HL-60 (cell line): ENCODE measurements at regions not wholly inside any gene's neighbourhood (a gene's known extent, or its start where the extent isn't known, plus 50 kb on each side); places are given as distances from the start of the nearest gene placed in this dataset.

Experiments used
- CTCF ChIP-seq: IDR thresholded peaks from one replicate; pipeline ENCODE4 v1.5.1; 2011; ENCODE audit warnings: low read length, control low read depth, inconsistent platforms; ENCODE audit not compliant: insufficient read depth
- GABPA ChIP-seq: IDR thresholded peaks from 2 replicates; pipeline ENCODE4 v1.6.1; 2012; ENCODE audit warnings: low read depth
- TF ChIP-seq, protein P1 (sequence below): IDR thresholded peaks from 2 replicates; pipeline ENCODE4 v1.6.1; 2012; ENCODE audit warnings: low read depth; ENCODE audit not compliant: insufficient replicate concordance

GRCh38 chr4:62533573-62533972 is 1333.4 kb downstream of the ADGRL3 start:
- TF ChIP-seq, protein P1, sequence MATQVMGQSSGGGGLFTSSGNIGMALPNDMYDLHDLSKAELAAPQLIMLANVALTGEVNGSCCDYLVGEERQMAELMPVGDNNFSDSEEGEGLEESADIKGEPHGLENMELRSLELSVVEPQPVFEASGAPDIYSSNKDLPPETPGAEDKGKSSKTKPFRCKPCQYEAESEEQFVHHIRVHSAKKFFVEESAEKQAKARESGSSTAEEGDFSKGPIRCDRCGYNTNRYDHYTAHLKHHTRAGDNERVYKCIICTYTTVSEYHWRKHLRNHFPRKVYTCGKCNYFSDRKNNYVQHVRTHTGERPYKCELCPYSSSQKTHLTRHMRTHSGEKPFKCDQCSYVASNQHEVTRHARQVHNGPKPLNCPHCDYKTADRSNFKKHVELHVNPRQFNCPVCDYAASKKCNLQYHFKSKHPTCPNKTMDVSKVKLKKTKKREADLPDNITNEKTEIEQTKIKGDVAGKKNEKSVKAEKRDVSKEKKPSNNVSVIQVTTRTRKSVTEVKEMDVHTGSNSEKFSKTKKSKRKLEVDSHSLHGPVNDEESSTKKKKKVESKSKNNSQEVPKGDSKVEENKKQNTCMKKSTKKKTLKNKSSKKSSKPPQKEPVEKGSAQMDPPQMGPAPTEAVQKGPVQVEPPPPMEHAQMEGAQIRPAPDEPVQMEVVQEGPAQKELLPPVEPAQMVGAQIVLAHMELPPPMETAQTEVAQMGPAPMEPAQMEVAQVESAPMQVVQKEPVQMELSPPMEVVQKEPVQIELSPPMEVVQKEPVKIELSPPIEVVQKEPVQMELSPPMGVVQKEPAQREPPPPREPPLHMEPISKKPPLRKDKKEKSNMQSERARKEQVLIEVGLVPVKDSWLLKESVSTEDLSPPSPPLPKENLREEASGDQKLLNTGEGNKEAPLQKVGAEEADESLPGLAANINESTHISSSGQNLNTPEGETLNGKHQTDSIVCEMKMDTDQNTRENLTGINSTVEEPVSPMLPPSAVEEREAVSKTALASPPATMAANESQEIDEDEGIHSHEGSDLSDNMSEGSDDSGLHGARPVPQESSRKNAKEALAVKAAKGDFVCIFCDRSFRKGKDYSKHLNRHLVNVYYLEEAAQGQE: no peak
- TF ChIP-seq CTCF (no peak), GABPA (no peak)
